Gastroesophageal sphincter (tissue), 3 donors: ENCODE measurements at regions not wholly inside any gene's neighbourhood (a gene's known extent, or its start where the extent isn't known, plus 50 kb on each side); places are given as distances from the start of the nearest gene placed in this dataset.

Experiments used
- CTCF ChIP-seq, 4 experiments: fragments of 200-600 bp in 2 of 4; fragments of 450-650 bp in 2 of 4; sonication (generic) in 1 of 4; IDR thresholded peaks; one replicate each; pipeline ENCODE4 v1.5.1; 2017 to 2019; ENCODE audit warnings: antibody characterized with exemption in 4 of 4, mild to moderate bottlenecking in 2 of 4, moderate library complexity in 2 of 4
- EP300 ChIP-seq: sonication (generic); formaldehyde crosslinking; IDR thresholded peaks from one replicate; pipeline ENCODE4 v1.6.1; 2017; ENCODE audit warnings: antibody characterized with exemption, mild to moderate bottlenecking
- POLR2A ChIP-seq, 2 donors: fragments of 450-650 bp; IDR thresholded peaks; one replicate each; pipeline ENCODE4 v1.6.1; 2017; ENCODE audit warnings: antibody characterized with exemption in 2 of 2, mild to moderate bottlenecking in 2 of 2, moderate library complexity in 1 of 2

DNA sequence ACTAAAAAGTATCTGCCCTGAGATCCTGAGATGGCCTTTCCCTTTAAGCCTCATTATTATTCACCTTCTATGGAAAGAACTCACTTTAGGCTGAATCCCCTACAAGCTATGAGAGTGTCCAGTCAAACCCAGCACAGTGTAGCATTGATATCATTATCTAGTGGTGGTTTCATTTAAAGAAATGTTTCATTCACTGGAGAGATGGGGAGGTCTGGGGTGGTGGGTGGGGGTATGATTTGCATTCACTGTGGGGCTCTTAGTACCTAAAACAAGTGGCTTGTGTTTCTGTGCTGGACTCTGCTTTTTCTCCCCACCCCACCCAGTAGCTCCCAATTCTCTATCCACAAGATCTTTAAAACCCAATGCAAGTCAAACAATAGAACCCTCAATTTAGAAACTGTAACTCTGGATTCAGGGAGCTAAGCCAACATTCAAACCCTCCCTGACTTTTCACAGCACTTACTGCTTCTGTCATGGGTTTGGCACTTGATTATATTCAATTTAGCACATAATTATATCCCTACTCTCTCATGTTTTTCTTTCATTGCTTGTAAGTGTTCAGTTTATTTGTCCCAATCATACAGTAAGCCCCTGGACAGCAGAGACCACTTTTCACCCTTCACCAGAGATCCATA is 310.5 kb upstream of the THBS1 start:
- TF ChIP-seq CTCF (IDR thresholded peaks at IDR 0.05) (no peak), POLR2A (IDR thresholded peaks at IDR 0.05) (no peak), EP300 (no peak)
